Upper lobe of right lung (tissue), 1 donor: ENCODE measurements at regions not wholly inside any gene's neighbourhood (a gene's known extent, or its start where the extent isn't known, plus 50 kb on each side); places are given as distances from the start of the nearest gene placed in this dataset.

Experiments used
- ATAC-seq: fragments of 200-7000 bp; cut with Tn5 transposase; one replicate; pipeline ENCODE4 v1.9.1; 2020; ENCODE audit warnings: mild to moderate bottlenecking, moderate library complexity
- DNase-seq: peaks from one replicate; pipeline ENCODE4 v3.0.0-alpha.2; 2020
- H3K27ac ChIP-seq: fragments of 200-600 bp; one replicate; pipeline ENCODE4 v1.8.0; 2022
- H3K27me3 ChIP-seq: fragments of 200-600 bp; one replicate; pipeline ENCODE4 v1.8.0; 2022; ENCODE audit warnings: mild to moderate bottlenecking
- H3K36me3 ChIP-seq: fragments of 200-600 bp; one replicate; pipeline ENCODE4 v1.8.0; 2022
- H3K4me1 ChIP-seq: fragments of 200-600 bp; one replicate; pipeline ENCODE4 v1.8.0; 2022
- H3K4me3 ChIP-seq: fragments of 200-600 bp; one replicate; pipeline ENCODE4 v1.8.0; 2022; ENCODE audit warnings: mild to moderate bottlenecking
- H3K9me3 ChIP-seq: fragments of 200-600 bp; one replicate; pipeline ENCODE4 v1.8.0; 2022
- CTCF ChIP-seq: fragments of 200-600 bp; IDR thresholded peaks from one replicate; pipeline ENCODE4 v1.8.0; 2022; ENCODE audit warnings: antibody characterized with exemption
- intact Hi-C: fragments of 100-400 bp; cut with DNase I; formaldehyde crosslinking; loops from one replicate; pipeline ENCODE4 v1.11.0; 2022
- donor health status: DM: no; HTN: yes; CAD: no; lungs with severe emphysema.

GRCh38 chr5:27524515-27524914 lies 486.1 kb upstream of the CDH9 start:
- no peaks in the 10 kb centered on the region for H3K9me3 ChIP-seq
- H3K27ac ChIP-seq, result no peak overlapping the region
- no peaks in the 10 kb centered on the region for H3K36me3 ChIP-seq
- intact Hi-C loops, result no loop called here
- no peaks in the 10 kb centered on the region for H3K27me3 ChIP-seq
- DNase-seq, result no peak
- no peak overlapping the region for H3K4me3 ChIP-seq
- no peaks in the 10 kb centered on the region for H3K4me1 ChIP-seq
- TF ChIP-seq CTCF, result no peak
- ATAC-seq, result no peak

- Histone ChIP-seq H3K9me3 (no peaks in the 10 kb centered on the region), H3K36me3 (no peaks in the 10 kb centered on the region), H3K4me3 (no peak overlapping the region), H3K27ac (no peak overlapping the region), H3K4me1 (no peaks in the 10 kb centered on the region), H3K27me3 (no peaks in the 10 kb centered on the region)
- DNase-seq (no peak), ATAC-seq (no peak)
- TF ChIP-seq CTCF, result no peak
- intact Hi-C loops, result no loop called here
Measured at GRCh38 chr5:27523629-27524028, 485.2 kb upstream of the CDH9 start.

GRCh38 chr5:27516437-27516836 lies 478.1 kb upstream of the CDH9 start:
- Histone ChIP-seq H3K4me1 (no peaks in the 10 kb centered on the region), H3K27ac (no peak overlapping the region), H3K4me3 (no peak overlapping the region), H3K27me3 (no peaks in the 10 kb centered on the region), H3K36me3 (no peaks in the 10 kb centered on the region), H3K9me3 (no peaks in the 10 kb centered on the region)
- ATAC-seq (no peak), DNase-seq (no peak)
- TF ChIP-seq CTCF, result no peak
- intact Hi-C loops, result no loop called here

GRCh38 chr5:27511061-27511460 lies 472.7 kb upstream of the CDH9 start:
- no peak for ATAC-seq
- intact Hi-C loops, result no loop called here
- DNase-seq, result no peak
- Histone ChIP-seq H3K27me3 (no peaks in the 10 kb centered on the region), H3K4me1 (no peaks in the 10 kb centered on the region), H3K27ac (no peak overlapping the region), H3K4me3 (no peak overlapping the region), H3K9me3 (no peaks in the 10 kb centered on the region), H3K36me3 (no peaks in the 10 kb centered on the region)
- no peak for TF ChIP-seq CTCF

GRCh38 chr5:27503813-27504212 lies 465.4 kb upstream of the CDH9 start:
- Histone ChIP-seq H3K4me3 (no peak overlapping the region), H3K4me1 (no peaks in the 10 kb centered on the region), H3K27ac (no peak overlapping the region), H3K9me3 (no peaks in the 10 kb centered on the region), H3K36me3 (no peaks in the 10 kb centered on the region), H3K27me3 (no peaks in the 10 kb centered on the region)
- ATAC-seq (no peak), DNase-seq (no peak)
- TF ChIP-seq CTCF, result no peak
- intact Hi-C loops, result no loop called here

GRCh38 chr5:27502236-27502635 lies 463.9 kb upstream of the CDH9 start:
- intact Hi-C loops, result no loop called here
- ATAC-seq, result no peak

More at GRCh38 chr5:27502236-27502635, 463.9 kb upstream of the CDH9 start:
- H3K4me3 ChIP-seq, result no peak overlapping the region
- no peak overlapping the region for H3K27ac ChIP-seq
- H3K9me3 ChIP-seq, result no peaks in the 10 kb centered on the region
- H3K4me1 ChIP-seq, result no peaks in the 10 kb centered on the region
- no peaks in the 10 kb centered on the region for H3K36me3 ChIP-seq
- no peak for DNase-seq
- TF ChIP-seq CTCF, result no peak
- H3K27me3 ChIP-seq, result no peaks in the 10 kb centered on the region
